Peyer's patch (tissue), 4 donors: ENCODE measurements at regions not wholly inside any gene's neighbourhood (a gene's known extent, or its start where the extent isn't known, plus 50 kb on each side); places are given as distances from the start of the nearest gene placed in this dataset.

Source experiments
- POLR2A ChIP-seq, 2 donors: fragments of 450-650 bp; IDR thresholded peaks; one replicate each; pipeline ENCODE4 v1.5.1; 2017; ENCODE audit warnings: antibody characterized with exemption in 2 of 2, mild to moderate bottlenecking in 2 of 2, moderate library complexity in 2 of 2
- TF ChIP-seq, protein P1 (sequence below), 6 experiments: fragments of 450-650 bp in 4 of 6; fragments of 200-600 bp in 2 of 6; sonication (generic) in 1 of 6; IDR thresholded peaks; one replicate each; pipeline ENCODE4 v1.5.1; 2017 to 2019; ENCODE audit warnings: antibody characterized with exemption in 6 of 6, mild to moderate bottlenecking in 3 of 6, moderate library complexity in 1 of 6

DNA sequence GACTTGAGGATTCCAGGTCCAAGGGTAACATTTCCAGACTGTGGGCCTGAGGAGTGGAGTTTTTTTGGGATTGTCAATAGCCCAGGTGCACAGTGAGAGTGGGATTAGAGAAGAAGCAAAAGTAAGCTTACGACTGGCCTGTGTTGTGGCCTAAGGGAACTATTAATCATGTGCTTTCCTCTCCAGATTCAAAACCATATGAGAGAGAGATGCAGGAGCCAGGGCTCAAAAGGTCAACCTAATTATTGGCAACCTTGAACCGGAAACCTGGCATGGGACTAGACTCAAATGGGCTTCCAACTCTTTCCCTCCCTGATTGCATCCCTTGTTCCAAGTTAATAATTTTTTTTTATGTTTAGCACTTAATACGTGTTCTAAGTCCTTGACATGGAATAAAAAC is 242.1 kb upstream of the THRB start:
- TF ChIP-seq, protein P1, sequence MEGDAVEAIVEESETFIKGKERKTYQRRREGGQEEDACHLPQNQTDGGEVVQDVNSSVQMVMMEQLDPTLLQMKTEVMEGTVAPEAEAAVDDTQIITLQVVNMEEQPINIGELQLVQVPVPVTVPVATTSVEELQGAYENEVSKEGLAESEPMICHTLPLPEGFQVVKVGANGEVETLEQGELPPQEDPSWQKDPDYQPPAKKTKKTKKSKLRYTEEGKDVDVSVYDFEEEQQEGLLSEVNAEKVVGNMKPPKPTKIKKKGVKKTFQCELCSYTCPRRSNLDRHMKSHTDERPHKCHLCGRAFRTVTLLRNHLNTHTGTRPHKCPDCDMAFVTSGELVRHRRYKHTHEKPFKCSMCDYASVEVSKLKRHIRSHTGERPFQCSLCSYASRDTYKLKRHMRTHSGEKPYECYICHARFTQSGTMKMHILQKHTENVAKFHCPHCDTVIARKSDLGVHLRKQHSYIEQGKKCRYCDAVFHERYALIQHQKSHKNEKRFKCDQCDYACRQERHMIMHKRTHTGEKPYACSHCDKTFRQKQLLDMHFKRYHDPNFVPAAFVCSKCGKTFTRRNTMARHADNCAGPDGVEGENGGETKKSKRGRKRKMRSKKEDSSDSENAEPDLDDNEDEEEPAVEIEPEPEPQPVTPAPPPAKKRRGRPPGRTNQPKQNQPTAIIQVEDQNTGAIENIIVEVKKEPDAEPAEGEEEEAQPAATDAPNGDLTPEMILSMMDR (IDR thresholded peaks at IDR 0.05): no peak
- no peak for TF ChIP-seq POLR2A (IDR thresholded peaks at IDR 0.05)
